GM19238 (cell line): ENCODE measurements at regions not wholly inside any gene's neighbourhood (a gene's known extent, or its start where the extent isn't known, plus 50 kb on each side); places are given as distances from the start of the nearest gene placed in this dataset.

Experiments used
- DNase-seq: peaks from one replicate; pipeline ENCODE4 v3.0.0; 2011; ENCODE audit warnings: low spot score; ENCODE audit not compliant: insufficient read length

GRCh38 chr6:111985202-111985731, 68.6 kb upstream of the CCN6 start:
- no peak for DNase-seq

- no peak for DNase-seq
These were observed 67.3 kb upstream of the CCN6 start for GRCh38 chr6:111986651-111987050.

GRCh38 chr6:111987295-111987694, 66.6 kb upstream of the CCN6 start:
- no peak for DNase-seq

GRCh38 chr6:111988926-111989325, 65.0 kb upstream of the CCN6 start:
- DNase-seq: no peak

- DNase-seq: no peak
These were observed 64.2 kb upstream of the CCN6 start for GRCh38 chr6:111989743-111990142.

GRCh38 chr6:111990214-111990613, 63.7 kb upstream of the CCN6 start:
- DNase-seq: no peak

GRCh38 chr6:111992851-111993250, 61.1 kb upstream of the CCN6 start:
- no peak for DNase-seq

GRCh38 chr6:111993342-111993741, 60.6 kb upstream of the CCN6 start:
- DNase-seq: no peak

GRCh38 chr6:111994791-111995190, 59.1 kb upstream of the CCN6 start:
- DNase-seq: no peak

- DNase-seq: no peak
These were observed 58.5 kb upstream of the CCN6 start for GRCh38 chr6:111995404-111995803.

GRCh38 chr6:111996144-111996865, 57.6 kb upstream of the CCN6 start:
- DNase-seq: no peak

- DNase-seq: peak; percentile 44
These were observed 56.6 kb upstream of the CCN6 start for GRCh38 chr6:111997078-111997852.

GRCh38 chr6:111997853-111998208, 56.1 kb upstream of the CCN6 start:
- no peak for DNase-seq

GRCh38 chr6:112002307-112002706, 51.6 kb upstream of the CCN6 start:
- DNase-seq: no peak
